Activated CD8-positive, alpha-beta T cell treated with anti-CD3 and anti-CD28 coated beads for 36 hours (primary cell): ENCODE measurements at regions not wholly inside any gene's neighbourhood (a gene's known extent, or its start where the extent isn't known, plus 50 kb on each side); places are given as distances from the start of the nearest gene placed in this dataset.
A peak's percentile ranks its signal among the peaks of the same experiment; 100 is the strongest.

Experiments
- ATAC-seq: fragments of 200-7000 bp; cut with Tn5 transposase; one replicate; pipeline ENCODE4 v1.10.0; 2021; ENCODE audit warnings: mild to moderate bottlenecking, moderate library complexity
- CTCF ChIA-PET: fragments of 350-600 bp; sonication (Branson Sonifier 250); formaldehyde crosslinking; loops from one replicate; lab custom pipeline; 2021; ENCODE audit warnings: antibody characterized with exemption; lab: Charles Lee
- POLR2A ChIA-PET: fragments of 350-600 bp; sonication (Branson Sonifier 250); formaldehyde crosslinking; loops from one replicate; lab custom pipeline; 2021; ENCODE audit warnings: antibody characterized with exemption; lab: Charles Lee
- DNase-seq: peaks from one replicate; pipeline ENCODE4 v3.0.0-alpha.2; 2020
- H3K27ac Mint-ChIP-seq: one replicate; pipeline ENCODE4 v1.8.0; 2021; ENCODE audit warnings: mild to moderate bottlenecking, mixed read lengths
- H3K27me3 Mint-ChIP-seq: one replicate; pipeline ENCODE4 v1.8.0; 2021; ENCODE audit warnings: mixed read lengths
- H3K36me3 Mint-ChIP-seq: one replicate; pipeline ENCODE4 v1.8.0; 2021; ENCODE audit warnings: low read depth, mixed read lengths
- H3K4me1 Mint-ChIP-seq: one replicate; pipeline ENCODE4 v1.8.0; 2021; ENCODE audit warnings: low read depth, mixed read lengths
- H3K4me3 Mint-ChIP-seq: one replicate; pipeline ENCODE4 v1.8.0; 2021; ENCODE audit warnings: mild to moderate bottlenecking, moderate library complexity, mixed read lengths
- H3K9me3 Mint-ChIP-seq: one replicate; pipeline ENCODE4 v1.8.0; 2021; ENCODE audit warnings: mixed read lengths
- CTCF ChIP-seq: fragments of 200-600 bp; IDR thresholded peaks from one replicate; pipeline ENCODE4 v1.8.0; 2022; ENCODE audit warnings: antibody characterized with exemption, mild to moderate bottlenecking
- intact Hi-C: fragments of 100-400 bp; cut with micrococcal nuclease; formaldehyde crosslinking; loops from one replicate; pipeline ENCODE4 v1.10.0; 2022

GRCh38 chr2:195507447-195508138 lies 149.4 kb upstream of the SLC39A10 start:
- Mint-ChIP-seq H3K4me3 (no peak overlapping the region), H3K9me3 (peaks cover 7% of the 10 kb centered on the region), H3K4me1 (peaks cover 10% of the 10 kb centered on the region), H3K27me3 (no peaks in the 10 kb centered on the region), H3K27ac (no peak overlapping the region), H3K36me3 (peaks cover 2% of the 10 kb centered on the region)
- DNase-seq (no peak), ATAC-seq (no peak)
- TF ChIP-seq CTCF, result no peak
- intact Hi-C loops, result no loop called here
- CTCF ChIA-PET, result interaction anchor here (0.8 to 1.7 kb wide), 4 partner anchors 9 to 559 kb away, joined by 3 to 7 read pairs (median 3); no protein-coding TSS in a partner anchor
- POLR2A ChIA-PET, result no interaction called here

- peaks cover 2% of the 10 kb centered on the region for H3K36me3 Mint-ChIP-seq
- no peak overlapping the region for H3K4me3 Mint-ChIP-seq
- POLR2A ChIA-PET, result no interaction called here
- TF ChIP-seq CTCF, result no peak
- H3K9me3 Mint-ChIP-seq, result peaks cover 7% of the 10 kb centered on the region
- H3K27me3 Mint-ChIP-seq, result no peaks in the 10 kb centered on the region
- H3K27ac Mint-ChIP-seq, result no peak overlapping the region
- peaks cover 11% of the 10 kb centered on the region for H3K4me1 Mint-ChIP-seq
- ATAC-seq (no peak), DNase-seq (no peak)
- intact Hi-C loops, result no loop called here
- CTCF ChIA-PET, result no interaction called here
Measured at GRCh38 chr2:195505701-195506100, 151.3 kb upstream of the SLC39A10 start.

GRCh38 chr2:195503208-195503607 lies 153.8 kb upstream of the SLC39A10 start:
- ChIA-PET CTCF (interaction anchor here (0.6 kb wide), 1 partner anchor 9 kb away, joined by 3 read pairs; no protein-coding TSS in a partner anchor), POLR2A (no interaction called here)
- no peaks in the 10 kb centered on the region for H3K27me3 Mint-ChIP-seq
- H3K9me3 Mint-ChIP-seq, result peaks cover 7% of the 10 kb centered on the region
- H3K4me3 Mint-ChIP-seq, result no peak overlapping the region
- intact Hi-C loops, result no loop called here
- peaks cover 2% of the 10 kb centered on the region for H3K36me3 Mint-ChIP-seq
- ATAC-seq, result peak; percentile 66
- H3K4me1 Mint-ChIP-seq, result peaks cover 21% of the 10 kb centered on the region
- DNase-seq, result no peak
- TF ChIP-seq CTCF, result no peak
- H3K27ac Mint-ChIP-seq, result no peak overlapping the region

GRCh38 chr2:195501746-195502145 lies 155.3 kb upstream of the SLC39A10 start:
- no peak for TF ChIP-seq CTCF
- CTCF ChIA-PET, result interaction anchor here (0.6 to 0.9 kb wide), 2 partner anchors 9 to 1322 kb away, joined by 3 read pairs; no protein-coding TSS in a partner anchor
- Mint-ChIP-seq H3K9me3 (peaks cover under 1% of the 10 kb centered on the region), H3K27ac (no peak overlapping the region), H3K4me3 (no peak overlapping the region), H3K4me1 (peaks cover 25% of the 10 kb centered on the region), H3K36me3 (peaks cover under 1% of the 10 kb centered on the region), H3K27me3 (no peaks in the 10 kb centered on the region)
- DNase-seq (no peak), ATAC-seq (no peak)
- intact Hi-C loops, result no loop called here
- POLR2A ChIA-PET, result interaction anchor here (0.6 kb wide), 1 partner anchor 630 kb away, joined by 3 read pairs; no protein-coding TSS in a partner anchor

GRCh38 chr2:195500879-195501278 lies 156.1 kb upstream of the SLC39A10 start:
- peaks cover 27% of the 10 kb centered on the region for H3K4me1 Mint-ChIP-seq
- H3K4me3 Mint-ChIP-seq, result no peak overlapping the region
- intact Hi-C loops, result no loop called here
- no peak for TF ChIP-seq CTCF
- ATAC-seq, result no peak
- POLR2A ChIA-PET, result no interaction called here
- no peaks in the 10 kb centered on the region for H3K36me3 Mint-ChIP-seq
- DNase-seq, result no peak
- CTCF ChIA-PET, result interaction anchor here (1.4 kb wide), 1 partner anchor 8 kb away, joined by 4 read pairs; no protein-coding TSS in a partner anchor
- H3K9me3 Mint-ChIP-seq, result no peaks in the 10 kb centered on the region
- no peaks in the 10 kb centered on the region for H3K27me3 Mint-ChIP-seq
- no peak overlapping the region for H3K27ac Mint-ChIP-seq
